Activated naive CD8-positive, alpha-beta T cell treated with anti-CD3 and anti-CD28 coated beads, Interleukin-2, amount 50 U/mL, for 24 hours (primary cell): ENCODE measurements at regions not wholly inside any gene's neighbourhood (a gene's known extent, or its start where the extent isn't known, plus 50 kb on each side); places are given as distances from the start of the nearest gene placed in this dataset.
A peak's percentile ranks its signal among the peaks of the same experiment; 100 is the strongest.
"Not testable (repeated sequence)": the region's sequence is repeated elsewhere in the genome, so short reads cannot be mapped to it uniquely, and the experiment has no call there.

Experiments
- ATAC-seq: fragments of 150-1000 bp; cut with Tn5 transposase; one replicate; pipeline ENCODE4 v1.10.0; 2021
- DNase-seq: peaks from one replicate; pipeline ENCODE4 v3.0.0; 2021
- H3K27ac Mint-ChIP-seq: one replicate; pipeline ENCODE4 v1.8.0; 2021; ENCODE audit warnings: mild to moderate bottlenecking, mixed read lengths
- H3K27me3 Mint-ChIP-seq: one replicate; pipeline ENCODE4 v1.8.0; 2021; ENCODE audit warnings: mixed read lengths
- H3K36me3 Mint-ChIP-seq: one replicate; pipeline ENCODE4 v1.8.0; 2021; ENCODE audit warnings: low read depth, mixed read lengths
- H3K4me1 Mint-ChIP-seq: one replicate; pipeline ENCODE4 v1.8.0; 2021; ENCODE audit warnings: mixed read lengths
- H3K4me3 Mint-ChIP-seq: one replicate; pipeline ENCODE4 v1.8.0; 2021; ENCODE audit warnings: mild to moderate bottlenecking, moderate library complexity, mixed read lengths
- H3K9me3 Mint-ChIP-seq: one replicate; pipeline ENCODE4 v1.8.0; 2021; ENCODE audit warnings: mixed read lengths

- peaks cover 1% of the 10 kb centered on the region for H3K27me3 Mint-ChIP-seq
- no peak overlapping the region for H3K27ac Mint-ChIP-seq
- peaks cover 14% of the 10 kb centered on the region for H3K4me1 Mint-ChIP-seq
- no peaks in the 10 kb centered on the region for H3K36me3 Mint-ChIP-seq
- no peak for ATAC-seq
- no peak overlapping the region for H3K4me3 Mint-ChIP-seq
- H3K9me3 Mint-ChIP-seq, result peaks cover 9% of the 10 kb centered on the region
- DNase-seq, result no peak
Observed at GRCh38 chr7:85294176-85294575, 107.3 kb upstream of the SEMA3D start.

- peaks cover 14% of the 10 kb centered on the region for H3K9me3 Mint-ChIP-seq
- ATAC-seq, result no peak
- H3K27ac Mint-ChIP-seq, result peak overlapping the region; percentile 28
- no peak for DNase-seq
- H3K36me3 Mint-ChIP-seq, result no peaks in the 10 kb centered on the region
- H3K27me3 Mint-ChIP-seq, result no peaks in the 10 kb centered on the region
- H3K4me1 Mint-ChIP-seq, result peaks cover 14% of the 10 kb centered on the region
- no peak overlapping the region for H3K4me3 Mint-ChIP-seq
Observed at GRCh38 chr7:85292908-85293576, 106.2 kb upstream of the SEMA3D start.

GRCh38 chr7:85290269-85290668, 103.4 kb upstream of the SEMA3D start:
- Mint-ChIP-seq H3K4me1 (peaks cover 14% of the 10 kb centered on the region), H3K27me3 (no peaks in the 10 kb centered on the region), H3K27ac (no peak overlapping the region), H3K36me3 (no peaks in the 10 kb centered on the region), H3K4me3 (no peak overlapping the region), H3K9me3 (peaks cover 9% of the 10 kb centered on the region)
- ATAC-seq (no peak), DNase-seq (no peak)

- no peak overlapping the region for H3K4me3 Mint-ChIP-seq
- H3K27ac Mint-ChIP-seq, result no peak overlapping the region
- peaks cover 6% of the 10 kb centered on the region for H3K9me3 Mint-ChIP-seq
- H3K36me3 Mint-ChIP-seq, result no peaks in the 10 kb centered on the region
- ATAC-seq (peak; percentile 46), DNase-seq (no peak)
- H3K27me3 Mint-ChIP-seq, result no peaks in the 10 kb centered on the region
- peaks cover 14% of the 10 kb centered on the region for H3K4me1 Mint-ChIP-seq
Observed at GRCh38 chr7:85289279-85289678, 102.4 kb upstream of the SEMA3D start.

- H3K9me3 Mint-ChIP-seq, result peaks cover 6% of the 10 kb centered on the region
- no peak for DNase-seq
- no peak overlapping the region for H3K27ac Mint-ChIP-seq
- no peak for ATAC-seq
- no peak overlapping the region for H3K4me3 Mint-ChIP-seq
- no peaks in the 10 kb centered on the region for H3K36me3 Mint-ChIP-seq
- no peaks in the 10 kb centered on the region for H3K27me3 Mint-ChIP-seq
- H3K4me1 Mint-ChIP-seq, result peaks cover 9% of the 10 kb centered on the region
Observed at GRCh38 chr7:85287106-85287825, 100.4 kb upstream of the SEMA3D start.

- Mint-ChIP-seq H3K4me1 (peaks cover 6% of the 10 kb centered on the region), H3K36me3 (no peaks in the 10 kb centered on the region), H3K27me3 (no peaks in the 10 kb centered on the region), H3K9me3 (peaks cover 6% of the 10 kb centered on the region), H3K4me3 (no peak overlapping the region), H3K27ac (no peak overlapping the region)
- no peak for ATAC-seq
- no peak for DNase-seq
Observed at GRCh38 chr7:85286446-85286845, 99.6 kb upstream of the SEMA3D start.

GRCh38 chr7:85285527-85285926, 98.7 kb upstream of the SEMA3D start:
- no peak overlapping the region for H3K27ac Mint-ChIP-seq
- H3K4me1 Mint-ChIP-seq, result peaks cover 5% of the 10 kb centered on the region
- H3K4me3 Mint-ChIP-seq, result no peak overlapping the region
- no peaks in the 10 kb centered on the region for H3K36me3 Mint-ChIP-seq
- DNase-seq, result no peak
- H3K9me3 Mint-ChIP-seq, result peaks cover 6% of the 10 kb centered on the region
- ATAC-seq, result no peak
- no peaks in the 10 kb centered on the region for H3K27me3 Mint-ChIP-seq

- Mint-ChIP-seq H3K4me3 (no peak overlapping the region), H3K36me3 (no peaks in the 10 kb centered on the region), H3K4me1 (no peaks in the 10 kb centered on the region), H3K27me3 (no peaks in the 10 kb centered on the region), H3K9me3 (peaks cover 4% of the 10 kb centered on the region), H3K27ac (no peak overlapping the region)
- DNase-seq (no peak), ATAC-seq (no peak)
Observed at GRCh38 chr7:85275204-85275603, 88.3 kb upstream of the SEMA3D start.

- H3K36me3 Mint-ChIP-seq, result no peaks in the 10 kb centered on the region
- no peak for ATAC-seq
Observed at GRCh38 chr7:85274454-85274853, 87.6 kb upstream of the SEMA3D start.

GRCh38 chr7:85262891-85263290, 76.0 kb upstream of the SEMA3D start:
- ATAC-seq (no peak), DNase-seq (no peak)
- Mint-ChIP-seq H3K4me1 (no peaks in the 10 kb centered on the region), H3K36me3 (no peaks in the 10 kb centered on the region), H3K9me3 (peaks cover 4% of the 10 kb centered on the region), H3K27me3 (no peaks in the 10 kb centered on the region), H3K27ac (no peak overlapping the region), H3K4me3 (no peak overlapping the region)

More at GRCh38 chr7:85274454-85274853, 87.6 kb upstream of the SEMA3D start:
- Mint-ChIP-seq H3K27me3 (no peaks in the 10 kb centered on the region), H3K9me3 (peaks cover 4% of the 10 kb centered on the region), H3K4me1 (no peaks in the 10 kb centered on the region), H3K4me3 (no peak overlapping the region), H3K27ac (no peak overlapping the region)
- DNase-seq, result no peak

GRCh38 chr7:85261336-85261735, 74.5 kb upstream of the SEMA3D start:
- Mint-ChIP-seq H3K4me1 (no peaks in the 10 kb centered on the region), H3K4me3 (no peak overlapping the region), H3K9me3 (peaks cover 5% of the 10 kb centered on the region), H3K27ac (no peak overlapping the region), H3K27me3 (no peaks in the 10 kb centered on the region), H3K36me3 (no peaks in the 10 kb centered on the region)
- DNase-seq (no peak), ATAC-seq (no peak)

- not testable (repeated sequence) for ATAC-seq, H3K27ac Mint-ChIP-seq
Observed at GRCh38 chr7:85249787-85250186, 62.9 kb upstream of the SEMA3D start.

GRCh38 chr7:85239109-85239508, 52.3 kb upstream of the SEMA3D start:
- H3K36me3 Mint-ChIP-seq, result no peaks in the 10 kb centered on the region
- ATAC-seq, result no peak
- H3K4me1 Mint-ChIP-seq, result no peaks in the 10 kb centered on the region
- no peak overlapping the region for H3K4me3 Mint-ChIP-seq
- H3K27ac Mint-ChIP-seq, result no peak overlapping the region
- no peak for DNase-seq
- no peaks in the 10 kb centered on the region for H3K9me3 Mint-ChIP-seq
- H3K27me3 Mint-ChIP-seq, result no peaks in the 10 kb centered on the region

More at GRCh38 chr7:85249787-85250186, 62.9 kb upstream of the SEMA3D start:
- H3K36me3 Mint-ChIP-seq, DNase-seq, H3K9me3 Mint-ChIP-seq, H3K4me1 Mint-ChIP-seq, H3K4me3 Mint-ChIP-seq, H3K27me3 Mint-ChIP-seq: not testable (repeated sequence)

GRCh38 chr7:85237721-85238120, 50.9 kb upstream of the SEMA3D start:
- Mint-ChIP-seq H3K4me1 (no peaks in the 10 kb centered on the region), H3K9me3 (no peaks in the 10 kb centered on the region), H3K27ac (no peak overlapping the region), H3K27me3 (no peaks in the 10 kb centered on the region), H3K4me3 (no peak overlapping the region), H3K36me3 (no peaks in the 10 kb centered on the region)
- ATAC-seq (no peak), DNase-seq (no peak)
